NCI-H69 (cell line): ENCODE measurements at regions not wholly inside any gene's neighbourhood (a gene's known extent, or its start where the extent isn't known, plus 50 kb on each side); places are given as distances from the start of the nearest gene placed in this dataset.

Source experiments
- DNase-seq: peaks from one replicate; lab custom pipeline; 2025; lab: John Stamatoyannopoulos, UW

- DNase-seq, result no peak
These were observed 951.5 kb downstream of the TBC1D22A start for GRCh38 chr22:47713941-47714340.

DNA sequence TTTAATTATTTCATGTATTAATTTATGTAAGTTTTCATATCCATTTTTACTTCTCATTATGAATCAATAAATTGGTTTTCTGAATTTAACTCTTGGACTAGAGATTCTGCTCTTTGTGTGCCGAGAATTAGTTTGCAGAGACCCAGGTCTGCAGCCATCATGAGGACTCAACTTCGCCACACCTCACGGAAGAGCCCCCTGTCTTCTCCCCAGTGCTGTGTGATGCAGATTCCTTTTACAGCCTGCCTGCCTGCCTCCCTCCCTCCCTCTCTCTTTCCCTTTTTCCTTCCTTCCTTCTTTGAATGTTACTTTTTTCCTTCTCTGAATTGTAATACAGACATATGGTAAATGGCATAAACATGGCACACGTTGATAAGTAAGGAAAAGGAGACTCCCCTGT is 947.7 kb downstream of the TBC1D22A start:
- no peak for DNase-seq

GRCh38 chr22:47705350-47705749 is 942.9 kb downstream of the TBC1D22A start:
- DNase-seq, result no peak

DNA sequence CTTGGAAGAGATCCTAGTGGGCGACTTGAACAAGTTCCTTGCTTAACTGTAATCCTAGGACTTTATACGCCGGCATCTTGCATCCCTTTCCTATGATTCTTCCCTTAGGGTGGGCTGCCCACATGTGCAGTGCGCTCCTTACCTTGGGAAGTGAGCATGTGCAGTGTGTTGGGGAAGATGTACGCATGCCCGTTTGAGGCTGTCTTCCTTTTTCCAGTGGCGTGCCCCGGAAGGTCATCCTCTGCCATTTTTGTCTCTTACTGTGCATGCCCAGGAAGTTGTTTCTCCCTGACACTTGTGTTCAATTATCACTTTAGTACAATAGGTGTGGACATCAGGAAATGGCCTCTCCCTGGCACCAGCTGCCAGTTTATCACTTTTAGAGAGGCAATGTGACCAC is 936.5 kb downstream of the TBC1D22A start:
- no peak for DNase-seq

- no peak for DNase-seq
These were observed 935.4 kb downstream of the TBC1D22A start for GRCh38 chr22:47697861-47698260.

- no peak for DNase-seq
These were observed 934.3 kb downstream of the TBC1D22A start for GRCh38 chr22:47696776-47697175.

DNA sequence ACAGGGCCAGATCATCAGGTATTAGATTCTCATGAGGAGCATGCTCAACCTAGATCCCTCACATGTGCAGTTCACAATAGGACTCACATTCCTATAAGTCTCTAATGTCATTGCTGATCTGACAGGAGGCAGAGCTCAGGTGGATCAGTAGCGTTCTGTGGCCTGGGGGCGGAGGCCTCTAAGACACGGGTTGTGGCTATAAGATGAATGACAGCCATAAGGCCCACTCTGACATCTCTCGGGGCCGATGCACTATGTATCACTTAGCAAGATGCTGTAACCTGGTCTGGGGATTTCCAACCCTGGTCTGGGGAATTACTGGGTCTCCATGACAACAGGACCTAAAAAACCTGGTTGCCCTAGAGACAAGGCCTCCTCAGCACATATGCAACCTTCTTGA is 932.7 kb downstream of the TBC1D22A start:
- DNase-seq, result peak; percentile 5

DNA sequence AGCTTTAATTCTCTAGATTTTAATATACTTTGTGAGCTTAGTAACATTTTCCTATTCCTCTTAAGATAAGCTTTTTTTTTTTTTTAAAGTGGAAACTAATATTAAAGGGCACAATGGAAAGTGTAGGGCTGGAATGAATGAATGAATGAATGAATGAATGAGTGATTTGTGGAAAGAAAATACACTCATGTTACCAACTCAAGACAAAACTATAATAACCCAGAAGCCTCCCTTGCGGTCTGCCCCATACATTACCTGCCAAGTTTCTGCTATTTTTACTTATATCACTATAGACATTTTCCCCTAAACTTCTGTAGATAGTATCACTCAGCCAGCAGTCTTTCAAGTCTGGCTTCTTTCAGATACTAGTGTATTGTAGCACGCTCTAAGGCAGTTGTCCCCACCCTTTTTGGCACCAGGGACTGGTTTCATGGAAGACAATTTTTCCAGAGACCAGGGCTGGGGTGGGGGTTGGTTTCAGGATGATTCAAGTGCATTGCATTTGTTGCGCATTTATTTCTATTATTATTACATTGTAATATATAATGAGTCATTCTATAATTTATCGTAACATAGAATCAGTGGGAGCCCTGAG is 932.2 kb downstream of the TBC1D22A start:
- no peak for DNase-seq

- no peak for DNase-seq
These were observed 931.2 kb downstream of the TBC1D22A start for GRCh38 chr22:47693606-47694005.

GRCh38 chr22:47692811-47693210 is 930.4 kb downstream of the TBC1D22A start:
- peak; percentile 18 for DNase-seq

- DNase-seq, result no peak
These were observed 928.9 kb downstream of the TBC1D22A start for GRCh38 chr22:47691152-47691895.

- DNase-seq, result no peak
These were observed 928.1 kb downstream of the TBC1D22A start for GRCh38 chr22:47690586-47690985.

DNA sequence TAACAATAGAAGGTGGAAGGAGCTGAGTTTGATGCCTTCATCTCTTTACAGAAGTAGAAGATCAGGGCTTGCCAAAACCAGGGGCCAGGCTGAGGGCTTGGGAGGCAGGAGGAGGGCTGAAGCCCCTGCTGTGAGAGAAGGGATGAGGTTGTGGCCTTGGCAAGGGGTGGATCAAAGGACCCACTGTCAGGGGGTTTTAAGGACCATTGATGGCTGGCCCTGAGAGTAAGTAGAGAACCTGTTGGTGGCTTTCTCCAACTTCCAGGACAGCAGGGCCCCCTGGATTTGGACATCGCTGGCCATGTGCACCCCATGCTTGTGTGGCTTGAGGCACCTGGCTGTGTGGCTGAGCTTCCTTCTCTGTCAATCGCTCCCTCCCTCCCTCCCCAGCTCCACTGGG is 927.7 kb downstream of the TBC1D22A start:
- DNase-seq, result no peak

DNA sequence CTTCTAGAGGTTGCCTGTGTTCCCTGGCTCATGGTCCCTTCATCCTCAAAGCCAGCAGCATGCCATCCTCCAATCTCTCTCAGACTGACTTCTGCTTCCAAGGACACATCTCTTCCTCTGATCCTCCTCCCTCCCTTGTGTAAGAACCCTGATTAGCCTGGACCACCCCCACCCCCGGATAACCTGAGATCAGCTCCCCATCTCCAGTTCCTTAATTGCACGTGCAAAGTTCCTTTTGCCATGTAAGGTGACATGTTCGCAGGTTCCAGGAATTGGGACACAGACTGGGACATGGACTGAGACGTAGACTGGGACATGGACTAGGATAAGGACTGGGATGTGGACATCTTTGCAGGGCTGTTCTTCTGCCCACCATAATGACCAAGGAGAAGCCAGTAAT is 925.3 kb downstream of the TBC1D22A start:
- no peak for DNase-seq

DNA sequence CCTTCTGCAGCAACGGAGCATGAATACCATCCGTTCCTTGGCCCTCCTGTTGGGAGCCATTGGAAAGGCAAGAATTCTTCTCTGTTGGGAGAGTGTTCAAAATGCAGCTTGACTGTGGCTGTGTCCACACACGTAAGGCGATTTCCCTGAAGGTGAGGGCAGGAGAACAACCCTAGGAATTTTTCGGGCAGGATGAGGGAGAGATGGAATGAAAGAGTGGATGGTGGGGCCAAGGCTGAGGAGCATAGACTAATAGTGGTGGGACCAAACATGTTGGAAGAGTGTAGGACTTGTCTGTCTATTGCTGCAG is 924.9 kb downstream of the TBC1D22A start:
- DNase-seq, result no peak

DNA sequence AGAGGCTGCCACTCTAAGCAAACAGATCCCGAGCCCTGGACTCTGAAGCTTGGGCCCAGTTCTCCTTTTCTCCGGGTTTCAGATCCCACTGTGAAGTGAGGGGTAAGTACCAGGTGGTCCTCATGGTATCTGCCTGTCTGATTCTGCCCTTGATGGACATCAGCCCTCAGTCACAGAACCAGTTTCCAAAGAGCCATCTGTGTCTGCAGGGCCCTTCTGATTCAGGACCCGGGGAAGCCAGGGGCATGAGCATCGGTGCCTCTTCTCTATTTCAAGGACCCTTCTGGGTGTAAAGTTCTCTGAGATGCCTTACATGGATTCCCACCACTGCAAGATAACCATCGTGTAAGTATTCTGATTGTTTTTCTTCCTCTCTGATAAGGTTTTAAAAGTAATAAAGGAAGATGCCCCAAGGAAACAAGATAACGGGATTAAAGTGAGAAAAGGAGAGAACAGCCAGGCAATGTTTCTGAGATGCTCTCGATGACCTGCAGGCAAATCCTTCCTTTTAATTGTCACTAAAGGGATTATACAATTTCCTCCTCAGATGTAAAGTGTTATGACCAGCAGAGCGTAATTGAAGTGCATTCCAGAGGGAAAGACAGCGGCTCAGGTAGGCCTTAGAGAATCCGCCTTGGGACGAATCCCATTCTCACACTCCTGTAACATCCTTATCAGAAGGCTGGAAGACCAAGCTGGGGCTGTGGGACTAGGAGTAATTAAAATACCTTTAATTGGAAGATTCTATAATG is 924.3 kb downstream of the TBC1D22A start:
- DNase-seq, result no peak

DNA sequence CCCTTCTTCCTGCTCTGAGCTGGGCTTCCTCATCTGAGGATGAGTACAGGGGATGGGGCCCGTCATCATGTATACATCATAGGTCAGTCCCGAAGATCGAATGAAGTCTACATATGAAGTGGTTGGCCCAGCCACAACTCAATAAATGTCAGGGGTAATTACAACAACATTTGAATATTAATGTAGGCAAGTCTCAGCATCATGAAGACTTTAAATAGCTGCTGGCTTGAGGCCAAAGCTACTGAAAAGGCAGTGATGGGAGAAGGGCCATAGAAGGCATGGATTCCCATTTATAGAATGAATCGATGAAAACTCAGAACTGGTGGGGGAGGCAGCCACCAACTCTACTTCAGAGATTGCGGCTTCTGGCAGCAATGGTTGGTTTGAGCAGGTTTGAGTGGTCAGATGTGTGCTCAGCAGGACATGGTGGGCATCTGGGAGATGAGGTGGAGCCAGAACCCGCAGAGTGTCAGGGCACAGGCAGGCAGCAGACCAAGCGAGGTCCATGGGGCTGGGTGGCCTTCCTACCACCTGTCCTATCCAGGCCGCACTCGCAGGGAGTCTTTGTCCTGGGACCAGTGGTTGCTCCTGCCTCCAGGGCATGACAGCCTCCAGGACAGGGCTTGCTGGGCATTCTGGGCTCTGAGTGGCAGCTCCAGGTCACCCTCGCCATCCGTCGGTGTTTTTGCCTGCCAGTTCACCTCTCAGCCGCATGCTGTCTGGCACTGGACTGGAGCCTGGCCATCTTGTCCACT is 919.1 kb downstream of the TBC1D22A start:
- DNase-seq, result no peak

DNA sequence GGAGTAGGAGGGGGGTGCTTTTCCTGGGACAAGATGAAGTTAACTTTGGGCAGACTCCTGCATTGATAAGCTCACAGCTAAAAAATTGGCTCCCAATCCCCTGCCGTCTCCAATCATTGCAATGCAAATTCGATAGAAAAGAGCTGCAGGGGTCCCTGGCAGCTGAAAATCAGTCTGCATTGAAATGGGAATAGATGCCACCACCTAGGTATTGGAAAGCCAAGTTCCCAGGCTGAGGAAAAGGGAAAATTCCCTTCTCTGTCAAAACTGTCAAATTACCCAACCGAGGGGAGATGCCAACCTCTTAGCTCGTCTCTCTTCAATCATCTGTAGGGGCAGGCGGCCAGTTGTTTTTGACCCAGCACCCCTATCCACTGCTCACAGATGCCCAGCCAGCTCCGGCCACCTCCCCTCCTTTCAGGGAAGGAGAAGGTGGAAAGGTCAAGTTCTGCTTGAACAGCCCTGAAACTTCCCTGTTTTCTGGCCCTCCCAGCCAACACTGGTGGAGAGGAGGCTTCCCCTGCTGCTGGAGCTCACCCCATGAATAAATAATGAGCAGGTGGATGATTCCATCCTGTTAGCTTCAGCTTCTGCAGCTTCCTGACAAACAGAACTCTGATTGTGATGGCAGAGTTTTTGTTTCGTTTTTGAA is 916.3 kb downstream of the TBC1D22A start:
- no peak for DNase-seq

DNA sequence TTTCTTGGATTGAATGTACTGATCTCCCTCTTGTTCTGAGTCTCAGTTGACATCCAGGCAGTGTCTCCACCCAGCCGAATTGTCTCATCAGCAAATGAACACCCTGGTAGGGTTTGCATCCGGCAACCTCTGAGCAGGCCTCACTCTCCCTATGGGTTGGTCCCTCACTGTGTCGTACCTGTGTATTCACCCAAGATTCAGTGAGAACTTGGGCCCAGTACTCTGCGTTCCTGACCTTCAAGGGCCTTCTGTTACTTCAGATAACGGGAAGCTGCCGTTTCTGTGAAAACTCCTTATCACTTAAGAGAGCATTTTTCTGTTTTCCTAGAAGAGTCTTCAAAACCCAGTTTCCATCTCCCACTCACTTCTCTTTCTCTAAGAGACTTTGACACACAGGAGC is 915.6 kb downstream of the TBC1D22A start:
- no peak for DNase-seq

GRCh38 chr22:47676685-47677084 is 914.2 kb downstream of the TBC1D22A start:
- DNase-seq, result no peak

- no peak for DNase-seq
These were observed 912.1 kb downstream of the TBC1D22A start for GRCh38 chr22:47674600-47674999.

DNA sequence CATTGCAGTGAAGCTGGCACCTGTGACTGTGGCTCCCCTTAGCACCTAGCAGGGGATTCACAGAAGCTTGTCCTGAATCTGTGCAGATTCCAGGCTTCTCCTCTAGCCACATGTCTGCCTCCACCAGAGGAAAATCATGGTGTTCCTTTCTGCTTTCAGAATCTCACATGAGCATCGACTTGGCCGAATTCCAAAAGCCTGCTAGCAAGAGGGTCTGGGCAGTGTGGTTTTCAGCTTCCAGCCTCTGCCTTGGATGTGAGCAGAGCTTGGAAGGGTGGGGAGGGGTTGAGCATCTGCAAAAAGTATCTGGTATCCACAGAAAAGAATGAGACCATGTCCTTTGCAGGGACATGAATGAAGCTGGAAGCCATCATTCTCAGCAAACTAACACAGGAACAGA is 911.1 kb downstream of the TBC1D22A start:
- DNase-seq, result no peak
